ENCODE measurements at regions not wholly inside any gene's neighbourhood (a gene's known extent, or its start where the extent isn't known, plus 50 kb on each side); places are given as distances from the start of the nearest gene placed in this dataset.

DNA sequence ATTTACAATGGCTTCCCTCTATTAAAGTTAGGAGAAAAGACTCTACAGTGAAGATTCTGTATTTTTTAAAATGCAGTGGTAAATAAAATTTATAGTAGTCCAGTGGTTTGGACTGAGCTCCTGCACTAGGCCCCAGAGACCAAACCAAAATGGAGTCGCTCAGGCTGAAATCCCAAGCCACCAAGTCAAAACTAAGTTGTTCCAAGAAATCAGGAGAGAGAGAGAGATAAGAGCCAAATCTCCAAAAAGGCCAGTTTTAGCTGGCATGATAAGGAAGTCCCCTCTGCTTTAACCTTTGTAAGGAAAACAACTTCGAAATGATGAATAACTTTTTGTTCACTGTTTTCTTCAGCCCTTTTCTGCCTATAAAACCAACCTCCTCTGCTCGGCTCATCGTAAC is 265.9 kb upstream of the KLF14 start:
- H3K4me3 ChIP-seq (ENCODE audit: low read depth, low read length): no peak overlapping the region
- TF ChIP-seq, protein P1, sequence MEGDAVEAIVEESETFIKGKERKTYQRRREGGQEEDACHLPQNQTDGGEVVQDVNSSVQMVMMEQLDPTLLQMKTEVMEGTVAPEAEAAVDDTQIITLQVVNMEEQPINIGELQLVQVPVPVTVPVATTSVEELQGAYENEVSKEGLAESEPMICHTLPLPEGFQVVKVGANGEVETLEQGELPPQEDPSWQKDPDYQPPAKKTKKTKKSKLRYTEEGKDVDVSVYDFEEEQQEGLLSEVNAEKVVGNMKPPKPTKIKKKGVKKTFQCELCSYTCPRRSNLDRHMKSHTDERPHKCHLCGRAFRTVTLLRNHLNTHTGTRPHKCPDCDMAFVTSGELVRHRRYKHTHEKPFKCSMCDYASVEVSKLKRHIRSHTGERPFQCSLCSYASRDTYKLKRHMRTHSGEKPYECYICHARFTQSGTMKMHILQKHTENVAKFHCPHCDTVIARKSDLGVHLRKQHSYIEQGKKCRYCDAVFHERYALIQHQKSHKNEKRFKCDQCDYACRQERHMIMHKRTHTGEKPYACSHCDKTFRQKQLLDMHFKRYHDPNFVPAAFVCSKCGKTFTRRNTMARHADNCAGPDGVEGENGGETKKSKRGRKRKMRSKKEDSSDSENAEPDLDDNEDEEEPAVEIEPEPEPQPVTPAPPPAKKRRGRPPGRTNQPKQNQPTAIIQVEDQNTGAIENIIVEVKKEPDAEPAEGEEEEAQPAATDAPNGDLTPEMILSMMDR (conservative IDR thresholded peaks at IDR 0.05; ENCODE audit: low read depth, low read length): no peak
- DNase-seq (ENCODE audit: low read depth): no peak

DNA sequence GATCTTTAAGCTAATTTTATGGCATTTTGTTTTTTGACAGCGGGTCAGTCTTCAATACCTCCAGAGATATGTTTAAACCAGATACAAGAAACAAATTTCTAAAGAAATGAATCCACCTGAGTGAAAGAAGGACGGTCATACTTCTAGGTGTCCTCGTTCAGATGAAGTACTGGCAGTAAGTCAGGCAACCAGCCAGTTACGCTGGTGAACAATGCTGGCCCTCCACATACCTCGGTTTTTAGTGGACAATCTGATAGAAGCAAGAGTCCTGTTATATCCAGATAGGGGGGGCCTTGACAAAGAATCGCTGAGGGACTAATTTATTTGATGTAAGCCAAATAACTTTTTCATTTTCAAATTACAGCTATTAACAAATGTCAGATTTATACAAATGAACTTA is 266.4 kb upstream of the KLF14 start:
- no peak overlapping the region for H3K4me3 ChIP-seq (ENCODE audit: low read depth, low read length)
- no peak for DNase-seq (ENCODE audit: low read depth)
- TF ChIP-seq, protein P1 (conservative IDR thresholded peaks at IDR 0.05; ENCODE audit: low read depth, low read length): no peak

DNA sequence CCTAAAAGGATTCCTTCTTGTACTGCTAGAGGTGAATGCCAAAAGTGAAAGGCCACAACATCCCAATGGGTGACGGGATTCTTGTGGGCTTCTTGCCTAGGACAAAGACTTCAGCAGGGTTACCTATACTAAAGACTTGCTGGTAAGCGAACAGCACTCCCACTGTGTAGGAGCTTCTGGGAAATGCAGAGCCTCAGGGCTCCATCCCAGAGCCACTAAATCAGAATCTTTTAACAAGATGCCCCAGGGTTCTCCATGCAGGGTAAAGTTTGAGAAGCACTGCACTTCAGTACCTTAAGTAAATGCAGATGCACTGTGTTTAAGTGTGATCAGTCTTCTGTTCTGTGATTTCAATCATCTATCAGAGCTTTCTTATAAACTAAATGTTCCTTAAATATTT is 266.9 kb upstream of the KLF14 start:
- TF ChIP-seq, protein P1 (conservative IDR thresholded peaks at IDR 0.05; ENCODE audit: low read depth, low read length): no peak
- H3K4me3 ChIP-seq (ENCODE audit: low read depth, low read length): no peak overlapping the region
- DNase-seq (ENCODE audit: low read depth): no peak

DNA sequence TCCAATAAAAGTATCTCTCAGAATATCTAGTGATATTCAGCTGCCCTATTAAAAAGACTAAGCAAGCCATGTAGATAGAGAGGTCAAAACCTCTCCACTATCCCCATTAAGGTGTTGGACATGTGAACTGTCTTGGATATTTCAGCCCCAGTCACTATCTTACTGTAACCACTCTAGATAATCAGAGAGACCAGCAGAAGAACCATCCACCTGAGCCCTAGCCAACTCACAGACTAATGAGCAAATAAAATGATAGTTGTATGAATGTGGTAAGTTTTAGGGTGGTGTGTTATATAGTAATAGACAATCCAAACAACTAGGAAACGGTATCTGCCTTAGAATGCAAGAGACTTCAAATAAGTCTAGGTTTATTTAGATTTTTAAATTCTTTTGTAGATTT is 268.6 kb upstream of the KLF14 start:
- TF ChIP-seq, protein P1 (conservative IDR thresholded peaks at IDR 0.05; ENCODE audit: low read depth, low read length): no peak
- H3K4me3 ChIP-seq (ENCODE audit: low read depth, low read length): no peak overlapping the region
- DNase-seq (ENCODE audit: low read depth): no peak

DNA sequence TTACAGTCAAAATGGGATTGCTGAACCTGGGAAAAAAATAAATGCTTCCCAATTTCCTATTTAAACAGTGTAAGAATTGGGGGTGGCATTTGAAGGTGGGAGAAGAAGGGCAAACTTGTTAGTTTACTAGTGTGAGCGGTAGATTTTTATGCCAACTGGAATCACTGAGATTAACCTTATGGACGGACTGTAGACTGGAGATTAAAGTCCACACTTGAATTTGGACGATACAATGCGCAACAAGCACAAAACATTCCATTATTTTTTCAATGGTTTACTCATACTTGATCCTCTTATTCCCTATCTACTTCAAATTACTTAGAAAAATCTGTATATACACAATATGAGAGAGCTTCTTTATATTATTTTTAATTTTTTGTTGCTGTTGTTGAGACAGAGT is 269.6 kb upstream of the KLF14 start:
- H3K4me3 ChIP-seq (ENCODE audit: low read depth, low read length): no peak overlapping the region

DNA sequence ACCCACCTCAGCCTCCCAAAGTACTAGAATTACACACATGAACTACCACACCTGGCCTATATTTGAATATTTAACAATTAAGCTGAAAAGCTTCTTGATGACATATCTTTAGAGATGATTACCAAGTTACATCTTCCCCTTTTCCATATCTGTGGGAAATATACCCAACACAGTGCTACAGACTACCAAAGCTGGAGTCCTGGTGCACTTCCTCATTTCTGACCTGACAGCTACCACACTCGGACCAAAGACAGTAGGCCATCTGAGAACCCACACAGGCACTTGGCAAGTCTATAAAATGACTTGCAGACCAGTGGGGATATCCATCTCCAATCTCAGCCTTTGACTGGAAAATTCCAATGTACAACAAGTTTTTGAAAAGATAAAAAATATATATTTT is 270.4 kb upstream of the KLF14 start:
- TF ChIP-seq, protein P1 (conservative IDR thresholded peaks at IDR 0.05; ENCODE audit: low read depth, low read length): no peak

More for the DNA sequence above, 269.6 kb upstream of the KLF14 start:
- TF ChIP-seq, protein P1 (conservative IDR thresholded peaks at IDR 0.05; ENCODE audit: low read depth, low read length): no peak
- no peak for DNase-seq (ENCODE audit: low read depth)

DNA sequence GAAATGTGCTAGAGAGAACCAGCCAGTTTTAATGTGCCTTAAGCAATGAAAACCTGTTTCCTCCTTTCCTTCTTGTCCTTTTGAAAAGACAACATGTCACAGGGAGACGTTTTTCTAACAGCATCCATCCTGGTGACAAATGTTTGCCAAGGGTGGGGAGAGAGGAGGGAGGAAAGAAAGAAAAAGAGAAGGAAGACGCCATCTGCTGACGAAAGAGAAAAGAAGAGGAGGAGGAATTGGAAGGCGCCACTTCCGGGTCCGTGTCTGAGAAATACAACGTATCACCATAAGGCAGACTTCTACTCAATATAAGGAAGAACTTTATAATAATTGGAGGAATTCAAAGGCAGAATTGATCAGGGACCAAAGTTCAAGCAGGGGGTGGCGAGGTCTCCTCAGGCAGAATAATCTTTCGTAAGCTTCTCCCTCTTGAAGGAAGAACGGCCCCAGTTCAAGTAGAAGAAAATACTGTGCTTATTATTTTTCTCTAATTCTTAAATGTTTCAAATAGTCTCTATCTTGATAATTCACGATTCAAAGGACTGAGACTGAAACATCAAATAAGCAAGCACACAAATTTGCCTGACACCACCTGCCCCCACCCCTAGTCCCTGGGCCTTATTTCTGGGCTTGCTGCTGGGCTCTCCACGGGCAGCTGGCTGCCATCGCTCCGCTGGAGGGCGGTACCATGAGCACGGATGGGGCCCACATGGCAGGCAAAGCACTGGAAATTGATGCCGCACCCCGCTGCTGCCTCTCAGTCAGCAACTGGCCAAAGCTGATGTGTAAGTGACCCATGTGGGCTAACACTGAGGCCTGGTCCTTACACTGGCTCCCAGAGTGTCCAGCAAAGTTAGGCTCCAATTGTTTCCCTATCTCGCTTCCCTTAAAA is 273.7 kb upstream of the KLF14 start:
- TF ChIP-seq, protein P1 (conservative IDR thresholded peaks at IDR 0.05; ENCODE audit: low read depth, low read length): peak; percentile 69
- no peak overlapping the region for H3K4me3 ChIP-seq (ENCODE audit: low read depth, low read length)
- DNase-seq (ENCODE audit: low read depth): no peak

More for the DNA sequence above, 270.4 kb upstream of the KLF14 start:
- DNase-seq (ENCODE audit: low read depth): no peak
- no peak overlapping the region for H3K4me3 ChIP-seq (ENCODE audit: low read depth, low read length)

Measured in epithelial cell of proximal tubule (primary cell).